Sigmoid colon (tissue), 6 donors: ENCODE measurements at regions not wholly inside any gene's neighbourhood (a gene's known extent, or its start where the extent isn't known, plus 50 kb on each side); places are given as distances from the start of the nearest gene placed in this dataset.

ENCODE experiments used
- DNase-seq: peaks from one replicate; pipeline ENCODE4 v3.0.0-alpha.2; 2019
- H3K27ac ChIP-seq, 4 donors: fragments of 200-600 bp; sonication (generic); one replicate each; pipeline ENCODE4 v1.5.1; 2016 to 2019; ENCODE audit warnings: mild to moderate bottlenecking in 1 of 4
- H3K27me3 ChIP-seq, 3 donors: fragments of 200-600 bp; sonication (generic); one replicate each; pipeline ENCODE4 v1.5.1; 2019; ENCODE audit warnings: mild to moderate bottlenecking in 1 of 3
- H3K36me3 ChIP-seq, 4 donors: fragments of 200-600 bp; sonication (generic); one replicate each; pipeline ENCODE4 v1.5.1; 2016 to 2019
- H3K4me1 ChIP-seq, 4 donors: fragments of 200-600 bp; sonication (generic); one replicate each; pipeline ENCODE4 v1.5.1; 2017 to 2019
- H3K4me3 ChIP-seq, 4 donors: fragments of 200-600 bp; sonication (generic); one replicate each; pipeline ENCODE4 v1.5.1; 2017 to 2019; ENCODE audit warnings: mild to moderate bottlenecking in 2 of 4, moderate library complexity in 1 of 4
- H3K9me3 ChIP-seq, 4 donors: fragments of 200-600 bp in 3 of 4; sonication (generic) in 3 of 4; one replicate each; pipeline versions ENCODE4 v1.5.1 to v1.6.1; 2013 to 2019
- CTCF ChIP-seq, 4 experiments: fragments of 450-650 bp in 3 of 4; fragments of 200-600 bp in 1 of 4; IDR thresholded peaks; one replicate each; pipeline ENCODE4 v1.5.1; 2016 to 2019; ENCODE audit warnings: antibody characterized with exemption in 4 of 4, mild to moderate bottlenecking in 3 of 4, moderate library complexity in 2 of 4
- EP300 ChIP-seq, 4 donors: sonication (generic); formaldehyde crosslinking; IDR thresholded peaks; one replicate each; pipeline ENCODE4 v1.6.1; 2017; ENCODE audit warnings: antibody characterized with exemption in 4 of 4
- POLR2A ChIP-seq, 2 donors: fragments of 450-650 bp; IDR thresholded peaks; one replicate each; pipeline ENCODE4 v1.6.1; 2016; ENCODE audit warnings: antibody characterized with exemption in 2 of 2, mild to moderate bottlenecking in 2 of 2, moderate library complexity in 2 of 2
- POLR2AphosphoS5 ChIP-seq, 4 donors: sonication (generic); formaldehyde crosslinking; IDR thresholded peaks; one replicate each; pipeline ENCODE4 v1.6.1; 2017; ENCODE audit warnings: antibody characterized with exemption in 4 of 4
- WGBS, 2 donors: extraction: QIAGEN DNeasy Blood & Tissue Kit; methylation state at CpG; one replicate each; pipeline ENCODE4 v1.1.7; 2013; 5-methylcytosine and 5-hydroxymethylcytosine counted together
- intact Hi-C: fragments of 100-400 bp; cut with DNase I; formaldehyde crosslinking; loops from one replicate; pipeline ENCODE4 v1.15.1; 2023
- donor health status: healthy with polysubstance abuse.
- donor health status: healthy.

GRCh38 chr6:137395316-137395715 is 98.9 kb downstream of the OLIG3 start:
- DNase-seq, result no peak
- 68 to 86% methylated on average over 3 of the region's 3 CpGs for WGBS, 2 donors
- intact Hi-C loops, result no loop called here
- no peaks in the 10 kb centered on the region for H3K36me3 ChIP-seq
- no peaks in the 10 kb centered on the region for H3K27me3 ChIP-seq
- H3K9me3 ChIP-seq, result peaks cover 0 to 5% (median 0%) of the 10 kb centered on the region in 4 donors
- TF ChIP-seq EP300 (IDR thresholded peaks at IDR 0.05) (no peak), POLR2AphosphoS5 (IDR thresholded peaks at IDR 0.05) (no peak), POLR2A (IDR thresholded peaks at IDR 0.05) (no peak), CTCF (IDR thresholded peaks at IDR 0.05) (no peak)
- no peak overlapping the region for H3K4me3 ChIP-seq
- H3K4me1 ChIP-seq, result no peaks in the 10 kb centered on the region
- no peak overlapping the region for H3K27ac ChIP-seq

GRCh38 chr6:137391061-137391814 is 103.0 kb downstream of the OLIG3 start:
- intact Hi-C loops, result no loop called here
- Histone ChIP-seq H3K27me3 (no peaks in the 10 kb centered on the region), H3K36me3 (no peaks in the 10 kb centered on the region), H3K4me3 (no peak overlapping the region), H3K9me3 (peaks cover 0 to 5% (median 0%) of the 10 kb centered on the region in 4 donors), H3K4me1 (no peaks in the 10 kb centered on the region), H3K27ac (no peak overlapping the region)
- no peak for DNase-seq
- no peak for TF ChIP-seq POLR2AphosphoS5 (IDR thresholded peaks at IDR 0.05)
- TF ChIP-seq POLR2A (IDR thresholded peaks at IDR 0.05), result no peak
- no peak for TF ChIP-seq CTCF (IDR thresholded peaks at IDR 0.05)
- no peak for TF ChIP-seq EP300 (IDR thresholded peaks at IDR 0.05)
- WGBS, 2 donors, result 97 to 98% methylated on average over 5 of the region's 5 CpGs

GRCh38 chr6:137390334-137390733 is 103.9 kb downstream of the OLIG3 start:
- WGBS, 2 donors, result 78 to 90% methylated on average over 4 of the region's 4 CpGs
- no peak for TF ChIP-seq POLR2A (IDR thresholded peaks at IDR 0.05)
- TF ChIP-seq EP300 (IDR thresholded peaks at IDR 0.05), result no peak
- no peak for TF ChIP-seq POLR2AphosphoS5 (IDR thresholded peaks at IDR 0.05)
- TF ChIP-seq CTCF (IDR thresholded peaks at IDR 0.05), result no peak
- DNase-seq, result no peak

GRCh38 chr6:137389150-137389704 is 105.0 kb downstream of the OLIG3 start:
- no peaks in the 10 kb centered on the region for H3K4me1 ChIP-seq
- H3K4me3 ChIP-seq, result no peak overlapping the region
- H3K9me3 ChIP-seq, result no peaks in the 10 kb centered on the region
- 12 to 18% methylated on average over 6 of the region's 6 CpGs for WGBS, 2 donors
- intact Hi-C loops, result no loop called here
- H3K27ac ChIP-seq, result no peak overlapping the region
- no peak for DNase-seq
- no peaks in the 10 kb centered on the region for H3K36me3 ChIP-seq
- TF ChIP-seq CTCF (IDR thresholded peaks at IDR 0.05), result no peak
- TF ChIP-seq POLR2A (IDR thresholded peaks at IDR 0.05), result no peak
- TF ChIP-seq POLR2AphosphoS5 (IDR thresholded peaks at IDR 0.05), result no peak
- TF ChIP-seq EP300 (IDR thresholded peaks at IDR 0.05), result no peak
- no peaks in the 10 kb centered on the region for H3K27me3 ChIP-seq

More at GRCh38 chr6:137390334-137390733, 103.9 kb downstream of the OLIG3 start:
- no peaks in the 10 kb centered on the region for H3K27me3 ChIP-seq
- H3K27ac ChIP-seq, result no peak overlapping the region
- H3K4me1 ChIP-seq, result no peaks in the 10 kb centered on the region
- H3K9me3 ChIP-seq, result peaks cover 0 to 5% (median 0%) of the 10 kb centered on the region in 4 donors
- no peak overlapping the region for H3K4me3 ChIP-seq
- intact Hi-C loops, result no loop called here
- no peaks in the 10 kb centered on the region for H3K36me3 ChIP-seq
